ENCODE measurements at regions not wholly inside any gene's neighbourhood (a gene's known extent, or its start where the extent isn't known, plus 50 kb on each side); places are given as distances from the start of the nearest gene placed in this dataset.

DNA sequence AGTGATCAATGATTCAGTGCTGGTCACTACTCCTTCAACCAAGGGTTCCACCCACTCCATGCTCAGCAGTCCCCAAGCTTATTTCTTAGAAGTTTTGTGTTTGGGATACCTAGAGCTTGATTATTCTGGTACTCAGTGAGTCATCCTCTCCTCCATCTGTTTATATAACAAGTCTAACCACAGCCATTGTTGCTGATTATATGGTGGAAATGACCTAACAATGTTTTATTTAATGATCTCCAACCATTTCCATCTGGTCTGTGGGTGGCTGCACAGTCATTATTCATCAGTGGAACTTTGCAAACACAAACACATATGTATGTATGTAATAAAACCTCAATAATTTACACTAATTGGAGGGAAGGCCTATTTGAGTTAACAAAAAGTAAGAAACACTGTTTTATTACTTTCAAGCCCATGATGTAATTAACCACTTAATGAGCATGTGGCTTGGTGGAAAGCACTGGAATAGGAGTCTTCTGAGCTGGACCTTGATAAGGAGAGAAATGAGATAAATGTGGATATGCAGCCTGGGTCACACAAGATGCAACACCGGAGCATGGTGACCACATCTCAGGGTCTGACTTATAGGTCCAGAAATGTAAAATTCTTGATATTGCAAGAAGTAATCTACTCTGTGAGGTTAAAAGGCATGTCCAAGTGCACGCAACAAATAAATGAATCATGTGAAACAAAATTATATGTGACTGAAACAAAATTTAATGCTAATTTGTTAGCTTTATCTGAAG lies 99.0 kb upstream of the WLS start:
- no peak for DNase-seq

DNA sequence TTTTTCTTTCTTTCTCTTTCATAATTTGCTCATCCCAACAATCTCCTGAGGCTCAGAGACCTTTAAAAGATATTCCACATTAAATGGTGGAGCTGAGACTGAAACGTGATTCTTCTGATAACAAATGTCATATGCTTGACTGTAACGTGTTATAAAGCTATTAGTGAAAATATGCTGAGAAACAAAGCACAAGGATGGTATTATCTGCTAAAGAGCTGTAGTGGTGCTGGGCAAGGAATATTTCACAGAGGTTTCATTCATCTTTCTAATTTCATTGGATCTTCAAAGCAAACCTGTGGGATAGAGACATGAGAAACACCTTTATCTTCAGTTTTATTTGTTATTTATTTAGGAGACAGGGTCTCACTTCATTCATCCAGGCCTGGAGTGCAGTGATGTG lies 98.1 kb upstream of the WLS start:
- DNase-seq, result no peak

DNA sequence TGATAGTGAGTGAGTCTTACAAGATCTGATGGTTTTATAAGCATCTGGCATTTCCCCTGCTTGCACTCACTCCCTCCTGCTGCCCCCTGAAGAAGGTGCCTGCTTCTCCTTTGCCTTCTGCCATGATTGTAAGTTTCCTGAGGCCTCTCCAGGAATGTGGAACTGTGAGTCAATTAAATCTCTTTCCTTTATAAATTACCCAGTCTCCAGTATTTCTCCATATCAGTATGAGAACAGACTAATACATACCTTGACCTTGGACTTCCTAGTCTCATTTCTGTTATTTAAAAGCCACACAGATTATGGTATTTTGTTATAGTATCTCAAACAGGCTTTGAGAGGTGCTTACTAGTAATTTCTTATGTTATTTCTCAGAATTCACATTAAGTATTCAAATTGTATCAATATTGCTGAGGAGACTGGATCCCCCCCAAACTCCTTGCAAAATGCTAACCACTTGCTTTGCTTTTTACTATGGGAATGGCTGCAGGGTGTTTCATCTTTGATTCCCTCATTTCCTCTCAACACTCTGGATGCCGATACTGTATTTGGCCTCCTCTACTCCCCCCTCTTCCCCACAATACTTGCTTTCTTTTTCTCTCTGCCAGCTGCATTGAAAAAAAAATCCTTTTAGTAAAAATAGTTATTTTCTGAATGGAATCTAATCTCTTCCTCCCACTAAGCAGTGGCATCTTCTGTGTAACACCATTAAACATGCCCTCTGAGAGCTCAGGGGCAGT lies 96.9 kb upstream of the WLS start:
- DNase-seq, result no peak

DNA sequence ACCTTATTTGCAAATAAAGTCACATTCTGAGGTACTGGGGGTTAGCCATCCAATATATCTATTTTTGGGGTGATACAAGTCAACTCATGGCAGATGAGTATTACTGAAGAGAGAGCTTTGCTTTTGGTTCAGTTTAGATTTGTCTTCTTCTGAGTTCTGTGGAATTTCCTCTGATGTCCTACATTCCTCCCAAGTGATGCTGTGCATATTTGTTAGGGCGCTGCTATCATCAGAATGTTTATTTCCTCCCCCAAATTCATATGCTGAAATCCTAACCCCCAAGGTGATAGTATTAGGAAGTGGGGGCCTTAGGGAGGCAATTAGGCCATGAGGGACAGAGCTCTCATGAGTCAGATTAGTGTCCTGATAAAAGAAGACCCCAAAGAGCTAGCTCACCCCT lies 96.2 kb upstream of the WLS start:
- no peak for DNase-seq

DNA sequence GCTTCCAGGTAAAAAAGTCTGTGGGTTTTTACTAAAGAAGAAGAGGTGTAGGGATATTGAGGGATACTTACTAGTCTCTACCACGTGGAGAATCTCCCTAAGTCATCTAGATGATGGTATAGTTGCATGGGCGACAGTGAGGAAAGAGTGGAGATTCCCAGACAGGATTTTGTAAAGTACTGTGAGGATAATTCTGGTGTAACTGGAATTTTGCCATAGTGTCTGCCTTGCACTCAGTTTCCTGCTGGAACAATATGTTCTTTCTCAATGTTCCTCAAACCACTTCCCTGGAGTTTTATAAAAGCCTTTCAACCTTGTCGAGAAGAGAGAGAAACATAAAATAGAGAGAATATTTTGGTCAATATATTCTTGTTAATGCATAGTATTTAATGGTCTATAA lies 95.1 kb upstream of the WLS start:
- DNase-seq, result no peak

DNA sequence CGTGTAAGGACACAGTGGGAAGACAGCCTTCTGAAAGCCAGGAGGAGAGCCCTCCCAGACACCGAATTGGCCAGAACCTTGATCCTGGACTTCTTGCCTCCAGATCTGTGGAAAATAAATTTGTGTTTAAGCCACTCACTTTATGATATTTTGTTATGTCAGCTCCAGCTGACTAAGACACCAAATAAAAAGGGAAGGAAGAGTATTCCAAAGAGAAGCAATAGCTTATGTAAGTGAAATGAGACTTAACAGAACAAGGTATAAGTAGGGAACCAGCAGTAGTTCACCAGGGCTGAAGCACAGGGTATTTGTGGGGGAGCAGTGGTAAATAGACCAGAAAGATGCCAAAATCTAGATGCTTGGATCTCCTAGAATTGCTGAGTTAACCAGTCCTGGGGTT lies 94.2 kb upstream of the WLS start:
- DNase-seq, result no peak

DNA sequence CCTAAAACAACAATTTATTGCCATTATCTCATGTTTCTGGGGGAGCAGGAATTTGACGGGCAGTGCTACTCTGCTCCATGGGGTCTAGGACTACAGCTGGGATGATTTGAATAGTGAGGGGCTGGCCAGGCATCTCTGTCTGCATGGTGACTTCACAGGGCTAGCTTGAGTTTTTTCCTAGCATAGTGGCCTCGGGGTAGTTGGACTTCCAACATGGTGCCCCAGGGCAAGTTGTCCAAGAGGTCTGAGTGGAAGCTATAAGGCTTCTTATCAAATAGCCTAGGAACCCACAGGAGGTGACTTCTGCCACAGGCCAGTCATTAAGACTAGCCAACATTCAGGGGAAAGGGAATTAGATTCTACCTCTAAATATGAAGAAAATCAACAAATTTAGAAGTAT lies 92.0 kb upstream of the WLS start:
- DNase-seq, result no peak

DNA sequence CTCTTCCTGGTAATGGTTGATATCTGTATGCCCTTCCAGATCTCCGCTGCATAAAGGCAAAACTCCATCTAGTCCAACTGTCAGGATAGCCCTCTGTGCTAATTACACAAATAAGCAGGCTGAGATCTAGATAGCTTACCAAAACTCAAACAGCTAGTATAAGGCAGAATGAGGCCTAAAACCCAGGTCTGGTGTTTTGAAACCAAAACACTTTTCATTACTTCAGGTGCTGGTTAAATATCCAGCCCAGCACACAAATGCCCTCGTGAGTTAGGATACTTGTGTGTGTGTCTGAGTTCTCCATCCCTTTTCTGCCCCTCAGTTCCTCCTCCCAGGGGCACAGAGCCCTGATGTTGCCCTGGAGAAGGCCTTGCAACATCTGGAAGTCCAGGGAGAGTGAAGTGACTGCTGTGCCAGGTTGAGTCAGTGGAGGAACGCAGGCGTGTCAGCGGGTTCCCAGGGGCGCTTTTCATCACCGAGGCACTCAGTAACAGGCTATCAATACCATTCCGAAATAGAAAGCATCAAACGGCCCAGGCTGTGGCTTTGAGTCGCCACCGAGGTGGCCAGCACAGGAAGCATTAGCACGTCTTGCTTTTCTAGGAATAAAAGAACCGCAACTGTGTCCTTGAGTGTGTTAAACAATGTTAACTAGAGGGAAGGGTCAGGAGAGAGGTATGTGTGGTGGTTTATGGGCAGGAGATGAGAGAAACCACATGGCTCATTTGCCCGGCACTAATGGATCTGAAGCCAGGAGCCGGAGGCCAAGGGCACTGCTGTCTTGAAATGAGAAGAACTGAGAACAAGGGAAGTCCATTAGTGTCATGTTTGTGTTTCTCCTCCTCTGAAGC lies 90.7 kb upstream of the WLS start:
- DNase-seq, result no peak

DNA sequence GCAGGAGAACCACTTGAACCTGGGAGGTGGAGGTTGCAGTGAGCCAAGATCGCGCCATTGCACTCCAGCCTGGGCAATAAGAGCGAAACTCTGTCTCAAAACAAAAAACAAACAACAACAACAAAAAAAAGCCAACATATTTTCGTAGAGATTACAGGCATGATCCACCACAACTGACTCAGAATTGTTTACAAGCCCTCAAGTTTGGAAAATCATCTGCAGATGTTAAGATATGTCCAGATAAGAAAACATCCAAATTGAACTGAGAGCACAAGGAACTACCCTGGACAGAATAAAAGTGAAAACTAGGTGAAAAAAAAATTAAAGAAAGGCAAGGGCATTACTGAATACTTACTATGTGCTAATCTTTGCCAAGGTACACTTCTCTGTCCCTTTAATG lies 89.8 kb upstream of the WLS start:
- no peak for DNase-seq

DNA sequence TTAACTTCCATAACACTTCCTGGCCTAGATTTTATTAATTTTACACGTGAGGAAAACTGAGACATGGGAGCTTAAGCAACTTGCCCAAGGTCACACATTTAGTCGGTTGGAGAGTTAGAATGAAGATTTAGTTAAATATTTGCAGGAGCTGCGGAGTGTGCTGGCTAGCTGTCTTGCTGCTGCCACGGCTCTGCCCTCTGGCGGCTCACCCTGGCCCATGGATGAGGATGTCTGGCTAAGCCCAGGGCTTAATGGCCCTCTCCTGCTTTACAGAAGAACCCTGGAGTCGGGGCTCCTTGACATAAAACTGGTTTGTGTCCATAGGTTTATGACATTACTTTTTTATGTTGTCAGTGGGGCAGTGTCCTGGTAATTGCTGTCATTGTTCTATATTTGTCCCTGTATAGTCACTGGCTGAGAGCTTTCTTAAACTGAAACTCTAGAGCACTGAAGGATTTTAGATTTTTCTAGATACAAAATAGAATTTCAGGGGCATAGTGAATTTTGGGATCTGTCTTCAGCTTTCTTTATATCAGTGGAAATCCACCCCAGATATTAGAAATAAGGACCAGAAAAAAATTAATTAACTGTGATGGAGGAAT lies 88.9 kb upstream of the WLS start:
- DNase-seq, result no peak

DNA sequence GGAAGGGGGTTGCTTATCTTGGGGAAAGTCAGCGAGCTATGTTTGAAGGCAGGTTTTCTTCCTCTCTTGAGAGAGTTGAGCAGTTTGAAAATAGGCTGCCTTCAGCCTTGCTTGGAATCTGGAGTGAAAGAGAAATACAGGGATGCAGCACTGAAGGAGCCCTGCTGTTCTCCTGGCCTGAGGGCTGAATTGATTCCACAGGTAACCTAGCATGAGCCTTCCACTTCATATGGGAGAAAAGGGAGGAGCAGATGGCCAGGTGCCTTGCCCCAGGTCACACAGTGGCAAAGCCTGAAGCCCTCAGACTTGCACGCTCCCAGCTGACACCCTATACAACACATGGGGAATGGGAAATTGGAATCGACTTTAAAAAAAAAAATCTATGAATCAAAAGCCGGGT lies 88.0 kb upstream of the WLS start:
- DNase-seq, result no peak

DNA sequence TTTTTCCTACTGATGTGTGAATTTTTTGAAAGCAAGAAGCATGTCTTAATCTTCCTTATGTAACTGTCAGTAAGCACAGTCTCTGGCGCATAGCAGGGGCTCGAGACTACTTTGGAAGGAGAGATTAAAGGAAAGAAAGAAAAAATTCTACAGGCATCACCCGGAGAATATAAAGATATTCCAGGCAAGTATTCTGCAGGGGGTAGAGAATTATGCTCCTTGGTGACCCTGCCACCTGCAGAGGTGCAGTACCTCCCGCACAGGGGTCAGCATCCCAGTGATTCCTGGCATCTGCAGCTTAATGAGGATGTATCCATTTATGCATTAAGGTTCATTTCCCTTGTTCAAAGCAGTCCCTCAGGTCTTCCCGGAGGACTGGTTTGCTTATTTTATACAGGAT lies 87.6 kb upstream of the WLS start:
- no peak for DNase-seq

DNA sequence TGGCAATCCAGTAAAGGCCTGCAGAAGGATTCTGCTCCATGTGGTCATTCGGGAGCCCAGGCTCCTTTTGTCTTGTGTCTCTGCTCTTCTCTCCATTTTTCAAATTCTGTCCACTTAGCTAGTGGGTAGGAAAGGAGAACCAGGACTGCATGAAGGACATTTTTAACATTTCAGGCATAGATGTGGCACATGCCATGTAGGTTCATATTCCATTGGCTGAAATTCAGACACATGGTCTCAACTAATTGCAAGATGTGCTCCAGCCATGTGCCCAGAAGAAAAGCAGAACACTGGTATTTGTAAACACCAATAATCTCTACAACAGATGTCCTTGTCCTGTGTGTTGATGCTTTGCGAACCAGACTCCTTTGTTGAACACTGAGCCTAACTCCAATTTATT lies 85.2 kb upstream of the WLS start:
- DNase-seq, result no peak

DNA sequence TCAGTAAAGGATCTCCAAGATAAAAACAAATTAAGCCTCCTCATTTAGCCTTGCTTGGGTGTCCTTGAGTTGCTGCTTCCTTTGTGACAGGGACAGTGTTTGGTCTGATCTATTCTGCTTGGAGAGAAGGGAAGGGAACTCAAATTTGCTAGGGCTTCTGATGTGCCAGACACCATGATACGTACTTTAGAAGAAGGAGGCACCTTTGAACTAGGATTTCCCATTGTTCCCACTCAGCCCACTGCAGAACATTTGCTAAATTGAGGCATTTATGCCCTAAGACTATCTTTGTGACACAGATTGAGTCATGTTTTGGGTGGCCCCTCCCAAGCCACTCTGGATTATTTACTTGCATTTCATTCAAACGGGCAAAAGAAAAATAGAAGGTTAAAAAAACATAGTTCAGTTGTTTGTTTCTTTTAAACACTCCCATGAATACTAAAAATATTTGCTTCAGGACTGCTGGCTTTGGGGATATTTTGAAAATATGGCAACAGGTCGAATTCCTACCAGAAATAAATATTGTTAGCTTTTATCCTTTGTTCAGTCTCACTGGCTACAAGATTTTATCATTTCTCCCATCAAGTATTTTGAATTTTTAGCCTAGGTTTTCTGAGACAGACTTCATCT lies 81.9 kb upstream of the WLS start:
- DNase-seq, result no peak

DNA sequence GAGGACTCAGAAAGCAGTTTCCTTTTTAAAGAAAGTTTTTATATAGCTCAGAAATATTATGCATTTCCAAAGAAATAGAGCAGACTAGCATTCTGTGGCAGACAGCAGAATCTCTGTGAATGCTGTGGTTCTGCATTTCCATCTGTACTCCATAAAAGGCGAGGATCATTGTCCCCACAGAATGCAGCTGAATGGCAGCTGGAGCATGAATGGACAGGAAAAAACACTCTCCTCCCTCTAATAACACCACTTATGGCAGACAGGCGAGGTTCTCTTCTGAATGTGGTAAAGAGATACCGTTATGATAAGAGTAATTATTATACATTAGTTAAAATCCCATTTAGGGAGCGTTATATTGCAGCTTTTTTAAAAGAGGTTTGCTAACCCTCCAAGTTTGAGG lies 81.4 kb upstream of the WLS start:
- DNase-seq, result no peak

DNA sequence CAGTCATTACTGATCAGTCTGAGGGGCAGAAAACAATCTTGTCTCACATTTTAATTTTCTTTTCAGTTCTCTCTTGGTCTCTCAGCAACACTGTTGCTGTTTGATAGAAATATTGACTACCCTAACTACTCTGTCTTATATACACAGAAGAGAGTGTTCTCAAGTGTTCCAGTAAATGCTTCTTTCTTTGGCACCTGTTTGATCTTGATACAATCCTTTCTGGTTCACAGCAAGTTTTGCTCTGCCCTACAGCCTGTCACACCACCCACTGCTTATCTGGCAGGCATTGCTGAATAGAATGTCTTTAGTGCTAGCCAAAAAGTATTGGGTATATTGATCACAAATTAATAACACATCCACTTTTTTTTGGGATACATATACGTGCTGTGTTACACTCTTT lies 75.7 kb upstream of the WLS start:
- DNase-seq, result no peak

DNA sequence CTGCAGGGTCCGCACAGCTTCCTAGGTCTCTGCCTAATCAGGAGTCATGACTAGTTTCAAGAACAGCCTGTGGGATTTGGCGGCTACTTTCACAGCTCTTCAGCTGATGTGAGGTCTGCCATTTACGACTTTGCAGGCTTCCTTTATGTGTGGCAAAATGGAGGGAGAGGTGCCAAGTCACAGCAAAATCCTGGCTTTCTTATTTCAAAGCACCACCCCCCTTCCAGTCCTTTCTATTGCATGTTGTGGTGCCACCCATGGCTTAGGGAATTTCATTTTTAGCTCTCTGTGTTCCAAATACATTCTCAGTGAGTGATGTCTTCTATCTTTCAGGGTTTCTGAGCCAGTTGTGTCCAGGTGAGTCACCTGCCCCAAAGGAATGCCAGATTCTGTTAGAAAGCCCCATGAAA lies 75.1 kb upstream of the WLS start:
- no peak for DNase-seq

DNA sequence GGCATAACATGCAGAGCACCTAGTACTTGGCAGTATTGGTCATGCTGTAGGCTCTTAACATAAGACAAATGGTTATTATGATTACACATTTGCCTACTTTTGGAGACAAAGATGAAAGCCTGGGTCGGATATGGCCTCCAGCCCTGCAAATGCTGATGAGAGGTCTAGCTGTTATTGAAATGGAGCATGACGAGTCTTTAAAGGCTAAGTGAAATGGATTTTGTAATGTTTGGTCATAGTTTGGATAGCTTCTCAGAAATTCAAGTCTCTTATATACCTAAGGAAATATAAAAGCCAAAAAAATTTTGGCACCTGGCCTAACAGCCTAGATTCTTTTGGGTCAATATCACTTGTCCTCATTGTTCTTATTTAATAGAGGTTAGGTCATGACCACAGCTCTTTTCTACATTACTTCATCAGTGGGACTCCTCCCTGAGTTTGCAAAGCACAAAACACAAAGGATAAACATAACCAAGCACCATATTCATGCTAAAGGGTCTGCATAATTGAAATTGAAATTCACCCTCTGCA lies 69.2 kb upstream of the WLS start:
- DNase-seq, result no peak

DNA sequence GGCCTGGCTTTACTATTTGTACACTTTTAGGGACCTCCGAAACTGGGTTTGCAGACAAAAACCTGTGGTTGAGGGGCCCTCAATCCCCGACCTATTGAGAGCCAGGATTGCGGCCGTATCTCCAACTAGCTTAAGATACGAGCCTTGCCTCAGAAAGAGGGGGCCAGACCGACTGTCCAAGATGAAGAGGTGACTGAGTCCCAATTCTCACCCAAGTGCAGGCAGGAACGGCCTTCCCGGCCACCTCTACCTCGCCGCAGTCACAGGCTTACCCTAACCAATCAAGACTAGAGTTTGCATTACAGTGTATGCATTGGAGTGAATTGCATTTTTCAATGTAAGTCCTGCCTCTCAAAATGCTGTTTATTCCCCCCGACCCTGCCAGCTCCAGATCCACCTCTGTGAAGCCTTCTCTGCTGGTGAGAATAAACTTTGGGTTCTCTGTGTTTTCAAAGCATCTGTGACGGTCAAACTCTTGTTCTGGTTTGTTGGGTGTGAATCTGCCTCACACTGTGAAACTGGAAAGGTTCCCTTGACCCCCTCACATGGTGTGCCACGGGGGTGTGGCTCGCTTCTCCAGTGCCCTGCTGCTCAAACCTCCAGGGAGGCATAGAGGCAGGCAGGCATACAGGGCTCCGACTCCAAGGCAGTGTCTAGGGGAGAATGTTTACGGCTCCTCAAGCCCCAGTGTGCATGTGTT lies 62.2 kb upstream of the WLS start:
- no peak for DNase-seq

DNA sequence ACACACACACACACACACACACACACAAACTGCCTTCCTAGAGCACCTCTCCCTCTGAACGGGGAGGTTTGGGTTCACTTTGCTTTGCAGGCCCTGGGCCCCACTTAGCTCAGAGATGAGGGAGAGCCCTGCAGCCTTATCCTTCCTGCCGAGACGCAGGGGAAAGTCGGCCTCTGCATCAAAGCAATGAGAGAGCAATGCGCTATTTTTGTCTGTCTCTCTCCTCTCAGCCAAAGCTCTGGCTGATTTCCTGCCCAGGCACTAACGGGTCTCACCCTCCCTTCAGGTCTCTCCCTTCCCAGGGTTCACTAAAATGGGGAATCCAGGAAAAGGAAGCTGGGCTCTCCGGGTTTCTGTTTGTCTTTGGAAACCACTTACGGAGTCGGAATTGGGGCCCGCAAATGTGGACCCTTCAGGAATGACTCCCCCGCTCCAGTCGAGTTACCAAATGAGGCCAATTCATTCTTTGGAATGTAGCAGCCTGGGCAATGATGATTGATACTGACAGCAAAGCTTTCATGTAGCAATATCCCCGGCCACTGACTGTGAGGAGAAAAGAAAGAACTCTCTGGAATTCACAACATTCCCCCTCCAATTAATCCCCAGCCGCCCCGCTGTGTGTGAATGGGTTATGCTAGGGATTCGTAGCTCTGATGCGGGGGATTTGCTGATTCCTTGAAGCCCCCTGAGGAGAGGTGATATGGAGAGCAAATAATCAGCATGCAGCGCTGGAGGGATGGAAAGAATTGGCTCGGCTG lies 61.5 kb upstream of the WLS start:
- no peak for DNase-seq

DNA sequence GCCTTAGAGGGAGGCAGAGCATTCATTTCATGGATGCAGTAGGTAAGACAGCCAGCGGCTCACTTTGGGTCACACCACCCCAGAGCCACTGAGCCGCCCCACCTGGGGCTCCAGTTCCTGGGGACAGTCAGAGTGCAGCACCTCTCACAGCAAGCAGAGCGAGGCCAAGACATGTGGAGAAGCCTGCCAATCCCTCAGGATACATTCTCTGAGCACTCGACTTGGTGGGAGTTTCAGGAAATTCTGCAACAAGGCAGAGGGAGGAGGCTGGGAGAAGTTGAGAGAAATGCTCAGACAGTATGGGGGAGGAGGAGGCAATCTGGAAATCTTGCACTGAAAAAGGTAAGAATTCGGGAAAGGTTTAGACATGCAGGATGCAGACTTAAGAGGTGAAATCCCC lies 60.8 kb upstream of the WLS start:
- DNase-seq, result no peak
